H1 (cell line): ENCODE measurements at regions not wholly inside any gene's neighbourhood (a gene's known extent, or its start where the extent isn't known, plus 50 kb on each side); places are given as distances from the start of the nearest gene placed in this dataset.

Source experiments
- BCL11A ChIP-seq, 2 experiments: IDR thresholded peaks; one replicate each; pipeline ENCODE4 v1.6.1; 2011; ENCODE audit warnings: low read depth in 2 of 2, low read length in 2 of 2, mild to moderate bottlenecking in 2 of 2
- EP300 ChIP-seq, 2 experiments: IDR thresholded peaks; 1 replicate in 1 of 2; 2 replicates in 1 of 2; pipeline ENCODE4 v1.6.1; 2011 to 2012; ENCODE audit warnings: low read depth in 2 of 2, low read length in 2 of 2, mild to moderate bottlenecking in 2 of 2, borderline replicate concordance in 1 of 2, inconsistent platforms in 1 of 2, moderate library complexity in 1 of 2
- MAFK ChIP-seq: IDR thresholded peaks from 2 replicates; pipeline ENCODE4 v1.6.1; 2012; ENCODE audit warnings: low read depth, mild to moderate bottlenecking, improper control_type of control experiment, low read length
- RAD21 ChIP-seq, 2 experiments: IDR thresholded peaks in 1 of 2; conservative IDR thresholded peaks in 1 of 2; 2 replicates each; pipeline ENCODE4 v1.6.1; 2011; ENCODE audit warnings: low read depth in 2 of 2, low read length in 2 of 2, improper control_type of control experiment in 1 of 2, inconsistent platforms in 1 of 2, mild to moderate bottlenecking in 1 of 2, moderate library complexity in 1 of 2
- TAF7 ChIP-seq: optimal IDR thresholded peaks from 2 replicates; pipeline ENCODE3; 2011; ENCODE audit warnings: low read depth, mild to moderate bottlenecking, inconsistent platforms, low read length, moderate library complexity, borderline replicate concordance
- TBP ChIP-seq: IDR thresholded peaks from 2 replicates; pipeline ENCODE4 v1.6.1; 2011; ENCODE audit warnings: low read depth, low read length, improper control_type of control experiment

DNA sequence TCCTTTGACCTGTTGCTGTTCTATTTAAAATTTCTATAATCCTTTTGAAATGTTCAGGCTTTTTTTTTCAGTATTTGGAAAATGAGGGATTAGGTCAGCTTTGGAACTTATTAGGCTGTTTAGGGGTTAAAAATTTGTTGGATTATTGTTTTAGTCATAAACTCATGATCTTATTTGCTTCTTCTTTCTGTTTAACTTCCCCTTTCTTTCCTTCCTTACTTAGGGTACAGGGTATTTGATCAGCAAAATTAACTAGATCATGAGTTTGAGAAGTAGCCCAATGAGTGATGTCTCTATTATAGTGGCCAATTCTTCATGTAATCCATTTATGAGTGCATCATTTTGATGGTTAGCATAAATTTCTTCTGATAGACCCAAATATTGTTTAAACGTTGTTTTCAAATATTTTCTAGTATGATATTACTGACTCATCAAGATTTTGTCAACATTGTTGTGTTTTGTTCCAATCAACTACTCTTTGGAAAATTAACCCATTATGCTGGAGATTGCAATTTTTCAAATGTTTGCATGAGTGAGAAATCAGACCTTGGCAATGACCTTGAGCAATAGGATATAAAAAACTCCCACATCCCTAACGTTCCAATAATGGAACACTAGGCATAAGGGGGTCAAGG lies 94.4 kb downstream of the OTOR start (continued):
- TF ChIP-seq RAD21 (IDR thresholded peaks at IDR 0.05 in 1 of 2, conservative IDR thresholded peaks at IDR 0.05 in 1 of 2; ENCODE audit: low read depth in 2 of 2, low read length in 2 of 2) = no peak
- TF ChIP-seq TBP = no peak
- no peak for TF ChIP-seq EP300 (IDR thresholded peaks at IDR 0.05; ENCODE audit: borderline replicate concordance in 1 of 2, low read depth in 2 of 2, low read length in 2 of 2)
- TF ChIP-seq BCL11A (IDR thresholded peaks at IDR 0.05; ENCODE audit: low read depth in 2 of 2, low read length in 2 of 2) = no peak
- no peak for TF ChIP-seq MAFK
- TF ChIP-seq TAF7 = no peak
